PFSK-1 (cell line): ENCODE measurements at regions not wholly inside any gene's neighbourhood (a gene's known extent, or its start where the extent isn't known, plus 50 kb on each side); places are given as distances from the start of the nearest gene placed in this dataset.

Experiments
- FOXP2 ChIP-seq: optimal IDR thresholded peaks from 2 replicates; pipeline ENCODE3; 2011; ENCODE audit warnings: borderline replicate concordance, control low read depth, inconsistent platforms; ENCODE audit not compliant: insufficient read depth; ENCODE audit errors: extremely low read length, extremely low read depth
- POLR2AphosphoS5 ChIP-seq: IDR thresholded peaks from 2 replicates; pipeline ENCODE4 v1.6.1; 2012; ENCODE audit warnings: low read depth, mild to moderate bottlenecking, control low read depth, low read length, moderate library complexity
- REST ChIP-seq, 2 experiments: IDR thresholded peaks; 2 replicates each; pipeline versions ENCODE4 v1.6.1 to v1.8.0; 2011 to 2012; ENCODE audit warnings: low read depth in 2 of 2, low read length in 2 of 2, control low read depth in 1 of 2, inconsistent platforms in 1 of 2, mild to moderate bottlenecking in 1 of 2, moderate library complexity in 1 of 2; ENCODE audit not compliant: insufficient read depth in 1 of 2
- SIN3A ChIP-seq: IDR thresholded peaks from 2 replicates; pipeline ENCODE4 v1.6.1; 2012; ENCODE audit warnings: mild to moderate bottlenecking, low read length, moderate library complexity, borderline replicate concordance; ENCODE audit not compliant: insufficient read depth
- TAF1 ChIP-seq: IDR thresholded peaks from 2 replicates; pipeline ENCODE4 v1.6.1; 2012; ENCODE audit warnings: low read length, control low read depth, borderline replicate concordance; ENCODE audit not compliant: insufficient read depth

DNA sequence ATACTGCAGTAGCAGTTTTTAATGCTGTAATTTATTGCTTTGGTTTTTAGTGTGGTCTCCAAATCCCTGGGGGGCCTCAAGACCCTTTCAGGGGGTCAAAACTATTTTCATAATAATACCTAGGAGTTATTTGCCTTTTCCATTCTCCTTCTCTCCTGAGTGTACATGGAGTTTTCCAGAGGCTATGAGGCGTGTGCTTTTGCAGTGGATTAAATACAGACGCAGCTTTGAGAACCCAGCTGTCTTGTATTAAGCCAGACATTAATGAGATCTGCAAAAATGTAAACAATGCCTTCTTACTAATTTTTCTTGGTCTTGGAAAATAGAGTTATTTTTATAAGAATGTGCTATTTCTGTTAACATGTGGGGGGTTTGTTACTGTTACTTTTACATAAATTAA is 68.6 kb downstream of the SLC25A47 start:
- TF ChIP-seq POLR2AphosphoS5 = no peak
- no peak for TF ChIP-seq SIN3A
- TF ChIP-seq REST (IDR thresholded peaks at IDR 0.05; ENCODE audit: insufficient read depth in 1 of 2, low read depth in 2 of 2, low read length in 2 of 2) = no peak
- no peak for TF ChIP-seq TAF1
- TF ChIP-seq FOXP2 = no peak
